ENCODE measurements at regions not wholly inside any gene's neighbourhood (a gene's known extent, or its start where the extent isn't known, plus 50 kb on each side); places are given as distances from the start of the nearest gene placed in this dataset.
A peak's percentile ranks its signal among the peaks of the same experiment; 100 is the strongest.

- peak; percentile 29 for DNase-seq (ENCODE audit: low read depth)
- no peak for TF ChIP-seq CTCF (conservative IDR thresholded peaks at IDR 0.05; ENCODE audit: low read depth, low read length)
- H3K4me3 ChIP-seq (ENCODE audit: low read depth, low read length): no peak overlapping the region
Measured at GRCh38 chr15:61479613-61480012, 250.5 kb upstream of the RORA start.

GRCh38 chr15:61476741-61477140 is 247.6 kb upstream of the RORA start:
- no peak for TF ChIP-seq CTCF (conservative IDR thresholded peaks at IDR 0.05; ENCODE audit: low read depth, low read length)
- no peak for DNase-seq (ENCODE audit: low read depth)
- no peak overlapping the region for H3K4me3 ChIP-seq (ENCODE audit: low read depth, low read length)

GRCh38 chr15:61474796-61475195 is 245.7 kb upstream of the RORA start:
- DNase-seq (ENCODE audit: low read depth): peak; percentile 41
- H3K4me3 ChIP-seq (ENCODE audit: low read depth, low read length): no peak overlapping the region
- TF ChIP-seq CTCF (conservative IDR thresholded peaks at IDR 0.05; ENCODE audit: low read depth, low read length): no peak

GRCh38 chr15:61467823-61468222 is 238.7 kb upstream of the RORA start:
- TF ChIP-seq CTCF (conservative IDR thresholded peaks at IDR 0.05; ENCODE audit: low read depth, low read length): no peak
- DNase-seq (ENCODE audit: low read depth): peak; percentile 34

GRCh38 chr15:61459785-61460707 is 230.9 kb upstream of the RORA start:
- no peak overlapping the region for H3K4me3 ChIP-seq (ENCODE audit: low read depth, low read length)
- DNase-seq (ENCODE audit: low read depth): peak; percentile 87
- TF ChIP-seq CTCF (conservative IDR thresholded peaks at IDR 0.05; ENCODE audit: low read depth, low read length): no peak

More at GRCh38 chr15:61467823-61468222, 238.7 kb upstream of the RORA start:
- no peak overlapping the region for H3K4me3 ChIP-seq (ENCODE audit: low read depth, low read length)

- no peak for DNase-seq (ENCODE audit: low read depth)
- TF ChIP-seq CTCF (conservative IDR thresholded peaks at IDR 0.05; ENCODE audit: low read depth, low read length): no peak
Measured at GRCh38 chr15:61457050-61457733, 228.1 kb upstream of the RORA start.

More at GRCh38 chr15:61457050-61457733, 228.1 kb upstream of the RORA start:
- no peak overlapping the region for H3K4me3 ChIP-seq (ENCODE audit: low read depth, low read length)

All from choroid plexus epithelial cell (primary cell).